ENCODE measurements at regions not wholly inside any gene's neighbourhood (a gene's known extent, or its start where the extent isn't known, plus 50 kb on each side); places are given as distances from the start of the nearest gene placed in this dataset.

DNA sequence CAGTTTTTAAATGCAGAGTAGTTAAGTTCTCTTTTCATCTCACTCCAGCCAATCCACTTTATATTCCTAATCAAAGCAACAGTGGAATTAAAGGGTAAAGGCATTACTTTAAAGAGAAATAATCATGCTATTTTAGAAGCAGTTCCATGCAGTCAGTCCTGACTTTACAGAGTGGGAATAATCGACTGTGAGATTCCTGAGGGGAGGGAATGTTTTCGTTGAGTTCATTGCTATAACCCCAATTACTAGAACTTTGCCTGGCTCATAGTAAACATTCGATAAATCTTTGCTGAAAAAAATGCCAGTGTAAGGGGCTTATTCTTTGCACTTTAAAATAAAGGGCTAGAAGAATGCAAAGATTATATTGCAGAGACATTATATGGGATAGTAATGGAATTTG is 127.2 kb upstream of the ASTN2 start:
- no peak overlapping the region for H3K4me3 ChIP-seq (ENCODE audit: low read depth in 1 of 2, low read length in 2 of 2)
- no peaks in the 10 kb centered on the region for H3K27me3 ChIP-seq (ENCODE audit: insufficient read depth, low read length, poor library complexity)
- H3K27ac ChIP-seq (ENCODE audit: low read length) = no peak overlapping the region
- no peak for DNase-seq
- TF ChIP-seq, protein P1, sequence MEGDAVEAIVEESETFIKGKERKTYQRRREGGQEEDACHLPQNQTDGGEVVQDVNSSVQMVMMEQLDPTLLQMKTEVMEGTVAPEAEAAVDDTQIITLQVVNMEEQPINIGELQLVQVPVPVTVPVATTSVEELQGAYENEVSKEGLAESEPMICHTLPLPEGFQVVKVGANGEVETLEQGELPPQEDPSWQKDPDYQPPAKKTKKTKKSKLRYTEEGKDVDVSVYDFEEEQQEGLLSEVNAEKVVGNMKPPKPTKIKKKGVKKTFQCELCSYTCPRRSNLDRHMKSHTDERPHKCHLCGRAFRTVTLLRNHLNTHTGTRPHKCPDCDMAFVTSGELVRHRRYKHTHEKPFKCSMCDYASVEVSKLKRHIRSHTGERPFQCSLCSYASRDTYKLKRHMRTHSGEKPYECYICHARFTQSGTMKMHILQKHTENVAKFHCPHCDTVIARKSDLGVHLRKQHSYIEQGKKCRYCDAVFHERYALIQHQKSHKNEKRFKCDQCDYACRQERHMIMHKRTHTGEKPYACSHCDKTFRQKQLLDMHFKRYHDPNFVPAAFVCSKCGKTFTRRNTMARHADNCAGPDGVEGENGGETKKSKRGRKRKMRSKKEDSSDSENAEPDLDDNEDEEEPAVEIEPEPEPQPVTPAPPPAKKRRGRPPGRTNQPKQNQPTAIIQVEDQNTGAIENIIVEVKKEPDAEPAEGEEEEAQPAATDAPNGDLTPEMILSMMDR (IDR thresholded peaks at IDR 0.05; ENCODE audit: borderline replicate concordance, extremely low read depth, low read length, poor library complexity, severe bottlenecking) = no peak
- no peak for TF ChIP-seq EZH2 (IDR thresholded peaks at IDR 0.05; ENCODE audit: borderline replicate concordance, low read depth, low read length, severe bottlenecking)
- no peaks in the 10 kb centered on the region for H3K4me1 ChIP-seq (ENCODE audit: insufficient read depth, low read length)
- no peak overlapping the region for H3K4me2 ChIP-seq (ENCODE audit: insufficient read depth, low read length)
- H3K79me2 ChIP-seq (ENCODE audit: insufficient read depth, low read length) = no peaks in the 10 kb centered on the region
- no peaks in the 10 kb centered on the region for H4K20me1 ChIP-seq (ENCODE audit: insufficient read depth, low read length)
- H3K36me3 ChIP-seq (ENCODE audit: insufficient read depth, low read length) = no peaks in the 10 kb centered on the region
- no peak for ATAC-seq (ENCODE audit: insufficient read depth, low read depth)
- no peak overlapping the region for H3K9ac ChIP-seq (ENCODE audit: low read depth, low read length)
- H2AFZ ChIP-seq (ENCODE audit: low read depth, low read length) = no peak overlapping the region
- H3K9me3 ChIP-seq (ENCODE audit: insufficient read depth, low read length, severe bottlenecking) = no peaks in the 10 kb centered on the region

DNA sequence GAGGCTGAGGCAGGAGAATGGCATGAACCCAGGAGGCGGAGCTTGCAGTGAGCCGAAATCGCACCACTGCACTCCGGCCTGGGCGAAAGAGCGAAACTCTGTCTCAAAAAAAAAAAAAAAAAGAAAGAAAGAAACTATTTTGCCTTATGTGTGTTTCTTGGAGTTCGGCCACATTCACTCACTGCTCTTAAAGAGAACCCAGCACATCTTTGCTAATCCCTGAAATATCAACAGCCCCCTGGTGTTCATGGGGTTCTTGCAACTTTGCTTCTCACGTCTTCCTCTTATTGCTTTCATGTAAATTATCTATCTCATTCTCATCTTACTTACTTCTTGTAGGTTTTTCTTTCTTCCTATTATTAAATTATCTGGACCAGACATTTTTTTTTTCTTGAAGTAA is 126.3 kb upstream of the ASTN2 start:
- no peaks in the 10 kb centered on the region for H3K36me3 ChIP-seq (ENCODE audit: insufficient read depth, low read length)
- H4K20me1 ChIP-seq (ENCODE audit: insufficient read depth, low read length) = no peaks in the 10 kb centered on the region
- no peak overlapping the region for H3K4me3 ChIP-seq (ENCODE audit: low read depth in 1 of 2, low read length in 2 of 2)
- no peak overlapping the region for H3K9ac ChIP-seq (ENCODE audit: low read depth, low read length)
- no peak for DNase-seq
- no peaks in the 10 kb centered on the region for H3K79me2 ChIP-seq (ENCODE audit: insufficient read depth, low read length)
- H3K27me3 ChIP-seq (ENCODE audit: insufficient read depth, low read length, poor library complexity) = no peaks in the 10 kb centered on the region
- ATAC-seq (ENCODE audit: insufficient read depth, low read depth) = no peak
- H3K27ac ChIP-seq (ENCODE audit: low read length) = no peak overlapping the region
- H3K4me2 ChIP-seq (ENCODE audit: insufficient read depth, low read length) = no peak overlapping the region
- no peak for TF ChIP-seq EZH2 (IDR thresholded peaks at IDR 0.05; ENCODE audit: borderline replicate concordance, low read depth, low read length, severe bottlenecking)
- TF ChIP-seq, protein P1 (IDR thresholded peaks at IDR 0.05; ENCODE audit: borderline replicate concordance, extremely low read depth, low read length, poor library complexity, severe bottlenecking) = no peak
- no peaks in the 10 kb centered on the region for H3K4me1 ChIP-seq (ENCODE audit: insufficient read depth, low read length)
- H2AFZ ChIP-seq (ENCODE audit: low read depth, low read length) = no peak overlapping the region
- H3K9me3 ChIP-seq (ENCODE audit: insufficient read depth, low read length, severe bottlenecking) = no peaks in the 10 kb centered on the region

DNA sequence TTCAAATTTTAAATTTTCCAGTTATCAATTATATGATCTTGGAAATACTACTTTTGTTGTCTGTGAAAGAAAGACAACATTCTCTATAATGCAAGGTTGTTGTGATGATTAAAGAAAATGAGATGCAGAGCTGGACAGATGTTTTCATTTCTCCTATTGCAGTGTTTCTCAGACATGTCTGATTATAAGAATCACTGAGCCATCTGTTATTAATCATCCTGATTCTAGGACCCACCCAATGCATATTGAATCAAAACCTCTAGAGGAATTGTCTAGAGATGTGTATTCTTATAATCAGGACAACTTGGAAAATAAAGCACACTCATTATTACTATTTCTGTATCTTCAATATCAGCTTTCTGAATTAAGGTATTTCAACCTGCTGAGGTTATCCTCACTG is 121.1 kb upstream of the ASTN2 start:
- H3K27ac ChIP-seq (ENCODE audit: low read length) = no peak overlapping the region
- H2AFZ ChIP-seq (ENCODE audit: low read depth, low read length) = no peak overlapping the region
- DNase-seq = no peak
- H3K4me1 ChIP-seq (ENCODE audit: insufficient read depth, low read length) = peaks cover 13% of the 10 kb centered on the region
- H3K4me3 ChIP-seq (ENCODE audit: low read depth in 1 of 2, low read length in 2 of 2) = no peak overlapping the region
- ATAC-seq (ENCODE audit: insufficient read depth, low read depth) = no peak
- H3K9me3 ChIP-seq (ENCODE audit: insufficient read depth, low read length, severe bottlenecking) = no peaks in the 10 kb centered on the region
- TF ChIP-seq, protein P1 (IDR thresholded peaks at IDR 0.05; ENCODE audit: borderline replicate concordance, extremely low read depth, low read length, poor library complexity, severe bottlenecking) = no peak
- no peak for TF ChIP-seq EZH2 (IDR thresholded peaks at IDR 0.05; ENCODE audit: borderline replicate concordance, low read depth, low read length, severe bottlenecking)
- no peaks in the 10 kb centered on the region for H3K27me3 ChIP-seq (ENCODE audit: insufficient read depth, low read length, poor library complexity)
- no peaks in the 10 kb centered on the region for H3K79me2 ChIP-seq (ENCODE audit: insufficient read depth, low read length)
- no peaks in the 10 kb centered on the region for H3K36me3 ChIP-seq (ENCODE audit: insufficient read depth, low read length)
- no peak overlapping the region for H3K9ac ChIP-seq (ENCODE audit: low read depth, low read length)
- H3K4me2 ChIP-seq (ENCODE audit: insufficient read depth, low read length) = no peak overlapping the region
- no peaks in the 10 kb centered on the region for H4K20me1 ChIP-seq (ENCODE audit: insufficient read depth, low read length)

DNA sequence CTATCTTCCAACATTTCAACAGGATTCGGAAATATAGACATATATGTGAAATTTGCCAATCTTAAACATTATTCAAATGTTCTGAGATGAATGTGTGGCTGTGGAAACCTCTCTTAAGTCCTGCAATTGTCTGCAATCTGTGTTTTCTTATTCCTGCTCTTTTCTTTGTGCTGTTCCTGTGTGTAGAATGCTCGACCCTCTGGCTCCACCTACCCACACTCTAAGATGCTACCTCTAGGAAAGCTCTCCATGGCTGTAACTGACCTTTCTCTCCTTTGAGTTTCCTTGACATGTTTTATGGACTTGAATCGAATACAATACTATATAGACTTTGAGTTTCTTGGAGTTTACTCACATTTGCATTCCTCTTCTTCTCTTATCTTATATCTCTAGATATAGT is 120.6 kb upstream of the ASTN2 start:
- Histone ChIP-seq H3K4me1 (ENCODE audit: insufficient read depth, low read length) (peaks cover 13% of the 10 kb centered on the region), H3K9me3 (ENCODE audit: insufficient read depth, low read length, severe bottlenecking) (no peaks in the 10 kb centered on the region), H4K20me1 (ENCODE audit: insufficient read depth, low read length) (no peaks in the 10 kb centered on the region), H3K36me3 (ENCODE audit: insufficient read depth, low read length) (no peaks in the 10 kb centered on the region), H3K79me2 (ENCODE audit: insufficient read depth, low read length) (no peaks in the 10 kb centered on the region), H3K27ac (ENCODE audit: low read length) (peak overlapping the region; percentile 64; the same call in 1 of the 2 replicates), H3K4me2 (ENCODE audit: insufficient read depth, low read length) (no peak overlapping the region; the same call in 1 of the 2 replicates), H3K27me3 (ENCODE audit: insufficient read depth, low read length, poor library complexity) (no peaks in the 10 kb centered on the region), H2AFZ (ENCODE audit: low read depth, low read length) (peak overlapping the region; percentile 67), H3K9ac (ENCODE audit: low read depth, low read length) (no peak overlapping the region), H3K4me3 (ENCODE audit: low read depth in 1 of 2, low read length in 2 of 2) (no peak overlapping the region)
- no peak; the same call in 2 of the 3 replicates for ATAC-seq (ENCODE audit: insufficient read depth, low read depth)
- no peak for TF ChIP-seq EZH2 (IDR thresholded peaks at IDR 0.05; ENCODE audit: borderline replicate concordance, low read depth, low read length, severe bottlenecking)
- TF ChIP-seq, protein P1 (IDR thresholded peaks at IDR 0.05; ENCODE audit: borderline replicate concordance, extremely low read depth, low read length, poor library complexity, severe bottlenecking) = peak; percentile 43
- DNase-seq = no peak
